GM13977 (cell line): ENCODE measurements at regions not wholly inside any gene's neighbourhood (a gene's known extent, or its start where the extent isn't known, plus 50 kb on each side); places are given as distances from the start of the nearest gene placed in this dataset.

Experiments
- DNase-seq: peaks from one replicate; pipeline ENCODE4 v3.0.0; 2012; ENCODE audit warnings: low spot score
- in situ Hi-C: fragments of 300-500 bp; cut with MboI; formaldehyde crosslinking; loops from one replicate; pipeline ENCODE4 v1.12.0; 2022; ENCODE audit warnings: low sequenced_read_pairs, low pct_unique_long_range_greater_than_20kb, mixed read lengths, inconsistent platforms; ENCODE audit not compliant: unreplicated experiment
- TF ChIP-seq, protein P1 (sequence below): IDR thresholded peaks from 2 replicates; pipeline ENCODE4 v1.5.1; 2012; ENCODE audit warnings: mild to moderate bottlenecking, control low read depth; ENCODE audit not compliant: insufficient read depth; ENCODE audit errors: extremely low read depth, missing control alignments

DNA sequence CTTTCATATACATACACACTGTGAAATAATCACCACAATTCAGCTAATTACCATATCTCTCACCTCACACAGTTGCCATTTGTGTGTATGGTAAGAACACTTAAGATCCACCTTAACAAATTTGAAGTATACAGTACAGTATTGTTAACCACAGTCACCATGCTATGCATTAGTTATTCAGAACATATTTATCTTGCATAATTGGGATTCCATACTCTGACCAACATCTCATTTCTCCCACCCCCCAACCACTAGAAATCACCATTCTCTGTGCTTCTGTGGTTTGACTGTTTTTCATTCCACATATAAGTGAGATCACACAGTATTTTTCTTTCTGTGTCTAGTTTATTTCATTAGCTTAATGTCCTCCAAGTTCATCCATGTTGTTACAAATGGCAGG, 247.7 kb upstream of the CTNNB1 start:
- no peak for DNase-seq
- in situ Hi-C loops, result loop anchor here (25.0 kb wide), 1 partner anchor 364 kb away; no protein-coding TSS in a partner anchor
- TF ChIP-seq, protein P1, sequence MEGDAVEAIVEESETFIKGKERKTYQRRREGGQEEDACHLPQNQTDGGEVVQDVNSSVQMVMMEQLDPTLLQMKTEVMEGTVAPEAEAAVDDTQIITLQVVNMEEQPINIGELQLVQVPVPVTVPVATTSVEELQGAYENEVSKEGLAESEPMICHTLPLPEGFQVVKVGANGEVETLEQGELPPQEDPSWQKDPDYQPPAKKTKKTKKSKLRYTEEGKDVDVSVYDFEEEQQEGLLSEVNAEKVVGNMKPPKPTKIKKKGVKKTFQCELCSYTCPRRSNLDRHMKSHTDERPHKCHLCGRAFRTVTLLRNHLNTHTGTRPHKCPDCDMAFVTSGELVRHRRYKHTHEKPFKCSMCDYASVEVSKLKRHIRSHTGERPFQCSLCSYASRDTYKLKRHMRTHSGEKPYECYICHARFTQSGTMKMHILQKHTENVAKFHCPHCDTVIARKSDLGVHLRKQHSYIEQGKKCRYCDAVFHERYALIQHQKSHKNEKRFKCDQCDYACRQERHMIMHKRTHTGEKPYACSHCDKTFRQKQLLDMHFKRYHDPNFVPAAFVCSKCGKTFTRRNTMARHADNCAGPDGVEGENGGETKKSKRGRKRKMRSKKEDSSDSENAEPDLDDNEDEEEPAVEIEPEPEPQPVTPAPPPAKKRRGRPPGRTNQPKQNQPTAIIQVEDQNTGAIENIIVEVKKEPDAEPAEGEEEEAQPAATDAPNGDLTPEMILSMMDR, result no peak

DNA sequence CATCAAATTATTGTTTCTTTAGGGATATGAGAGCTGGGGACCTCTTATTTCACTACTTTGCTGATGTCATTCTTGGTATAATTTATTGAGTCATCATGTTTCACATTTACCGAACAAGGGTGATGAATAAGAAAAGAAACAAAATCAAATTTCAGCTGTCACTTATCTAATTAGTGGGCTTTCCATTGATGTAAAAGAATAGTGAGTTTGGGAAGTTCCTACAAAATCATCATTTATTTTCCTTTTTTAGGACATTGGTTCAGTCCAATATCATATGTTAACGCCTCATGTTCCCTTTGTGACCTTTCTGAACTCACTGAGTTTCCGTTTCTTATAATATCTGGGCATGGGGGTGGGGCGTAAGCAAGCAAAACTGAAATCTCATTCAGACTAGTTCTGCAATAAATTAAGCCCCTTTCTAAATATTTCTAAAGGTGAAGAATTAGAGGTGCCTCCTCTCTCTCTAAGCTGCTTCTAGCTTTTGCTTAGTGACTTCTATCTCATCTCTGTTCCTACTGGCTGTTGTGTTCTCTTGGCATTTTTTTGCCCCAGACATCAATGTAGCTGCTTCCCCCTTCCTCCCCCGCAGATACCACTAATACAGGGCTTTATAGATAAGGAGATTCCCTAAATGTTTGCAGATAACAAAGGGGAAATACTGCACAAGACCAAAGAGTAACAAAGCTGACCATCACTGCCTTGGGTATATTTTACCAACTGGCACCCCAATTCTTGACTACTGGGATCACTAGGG, 238.0 kb upstream of the CTNNB1 start:
- DNase-seq, result peak; percentile 31
- TF ChIP-seq, protein P1, result no peak
- in situ Hi-C loops, result loop anchor here (25.0 kb wide), 1 partner anchor 374 kb away; no protein-coding TSS in a partner anchor

DNA sequence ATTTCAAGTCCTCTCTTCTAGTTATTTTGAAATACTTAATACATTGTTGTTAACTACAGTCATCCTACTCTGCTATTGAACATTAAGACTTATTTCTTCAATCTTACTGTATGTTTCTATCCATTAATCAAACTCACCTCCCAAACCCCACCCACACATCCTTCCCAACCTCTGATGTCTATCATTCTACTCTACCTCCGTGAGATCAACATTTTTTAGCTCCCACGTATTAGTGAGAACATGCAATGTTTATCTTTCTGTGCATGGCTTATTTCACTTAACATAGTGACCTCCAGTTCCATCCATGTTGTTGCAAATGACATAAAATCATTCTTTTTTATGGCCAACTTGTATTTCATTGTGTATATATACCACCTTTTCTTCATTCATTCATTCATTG, 236.6 kb upstream of the CTNNB1 start:
- no peak for DNase-seq
- in situ Hi-C loops, result loop anchor here (25.0 kb wide), 1 partner anchor 375 kb away; no protein-coding TSS in a partner anchor
- TF ChIP-seq, protein P1, result no peak

DNA sequence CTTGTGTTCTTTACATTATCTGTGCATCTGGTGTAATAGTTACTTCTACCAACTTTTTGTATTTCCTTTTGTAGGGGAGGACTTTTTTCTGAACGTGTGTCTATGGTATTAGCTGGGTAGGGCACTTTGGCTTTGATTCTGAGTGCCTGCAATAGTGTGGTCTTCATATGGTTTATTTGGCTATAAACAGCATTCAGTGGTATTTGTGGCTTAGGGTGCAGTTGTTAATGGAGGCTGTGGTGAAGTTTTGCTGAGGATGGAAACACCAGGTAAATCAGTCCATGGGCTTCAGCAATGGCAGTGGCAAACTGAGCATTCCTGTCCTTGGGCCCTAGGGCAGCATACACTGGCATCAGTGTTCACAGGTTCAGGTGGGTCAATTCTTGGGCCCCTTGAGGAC, 230.6 kb upstream of the CTNNB1 start:
- in situ Hi-C loops, result loop anchor here (25.0 kb wide), 1 partner anchor 381 kb away; no protein-coding TSS in a partner anchor
- DNase-seq, result no peak
- TF ChIP-seq, protein P1, result no peak

DNA sequence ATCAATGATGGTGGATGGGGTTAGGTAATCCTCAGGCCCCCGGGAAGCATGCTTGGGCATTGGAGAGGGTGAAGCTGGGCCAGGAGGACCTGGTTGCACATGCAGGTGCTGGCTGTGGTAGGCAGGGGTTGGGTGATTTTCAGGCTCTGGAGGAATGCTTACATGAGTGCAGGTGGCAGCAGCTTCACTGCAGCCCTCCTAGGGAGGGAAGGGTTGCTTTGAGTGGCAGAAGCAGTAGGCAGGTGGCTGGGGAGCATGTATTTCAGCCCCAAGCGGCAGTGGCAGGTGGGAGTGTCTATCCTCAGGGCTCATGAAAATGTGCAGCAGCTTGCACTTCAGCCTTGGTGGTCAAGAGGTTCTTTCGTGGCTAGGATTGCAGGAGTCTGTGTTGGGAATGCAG, 230.0 kb upstream of the CTNNB1 start:
- in situ Hi-C loops, result loop anchor here (25.0 kb wide), 1 partner anchor 382 kb away; no protein-coding TSS in a partner anchor
- TF ChIP-seq, protein P1, result no peak

DNA sequence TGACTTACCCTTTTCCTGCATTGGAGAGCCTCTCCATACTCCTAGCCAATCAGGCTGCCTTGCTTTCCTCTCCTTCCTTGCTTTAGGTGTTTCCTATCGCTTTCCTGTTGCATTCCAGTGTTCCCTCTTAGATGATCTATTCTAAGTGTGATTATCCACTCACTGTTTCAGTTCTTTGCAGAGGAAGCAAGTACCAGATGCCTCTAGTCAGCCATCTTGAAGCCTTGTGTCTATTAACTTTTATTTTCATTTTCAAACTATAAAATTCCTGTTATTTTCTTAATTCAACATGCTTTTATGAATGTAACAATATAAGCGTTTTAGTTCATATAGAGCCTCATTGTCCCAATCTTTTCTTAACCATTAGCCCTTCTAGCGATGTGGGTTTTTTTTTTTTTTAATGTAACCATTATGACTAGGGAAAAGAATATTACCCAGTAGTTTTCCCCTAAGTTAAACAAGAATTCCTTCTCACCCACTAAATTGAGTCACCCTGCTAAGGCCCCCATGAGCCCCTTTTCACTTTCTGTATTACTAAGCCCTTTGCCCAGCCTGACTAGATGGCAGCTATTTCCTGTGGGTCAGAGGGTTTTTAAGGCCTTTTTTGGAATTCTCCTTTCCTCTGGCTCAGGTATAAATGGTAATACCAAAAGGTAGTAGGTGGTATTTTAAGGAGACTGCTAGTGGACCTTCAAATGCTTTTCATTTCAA, 229.4 kb upstream of the CTNNB1 start:
- in situ Hi-C loops, result loop anchor here (25.0 kb wide), 1 partner anchor 383 kb away; no protein-coding TSS in a partner anchor
- no peak for DNase-seq
- TF ChIP-seq, protein P1, result no peak

More for the DNA sequence above, 230.0 kb upstream of the CTNNB1 start:
- DNase-seq, result no peak
